PC-9 (cell line): ENCODE measurements at regions not wholly inside any gene's neighbourhood (a gene's known extent, or its start where the extent isn't known, plus 50 kb on each side); places are given as distances from the start of the nearest gene placed in this dataset.
A peak's percentile ranks its signal among the peaks of the same experiment; 100 is the strongest.

Experiments used
- BruUV-seq: library from RNA; stranded (reverse); fragments of 400-500 nt; replicated peaks from 2 replicates; lab custom pipeline; 2021; lab: Mats Ljungman, UMichigan
- CTCF ChIA-PET: fragments of 300-600 bp; sonication (Branson Sonifier 250); formaldehyde crosslinking; loops from one replicate; lab custom pipeline; 2022; ENCODE audit warnings: antibody characterized with exemption; lab: Charles Lee
- POLR2A ChIA-PET: fragments of 300-600 bp; sonication (Branson Sonifier 250); formaldehyde crosslinking; loops from one replicate; lab custom pipeline; 2022; ENCODE audit warnings: antibody characterized with exemption; ENCODE audit not compliant: unreplicated experiment; lab: Charles Lee
- DNase-seq, 2 experiments: peaks; one replicate each; pipeline versions ENCODE4 v3.0.0 to v3.0.0-alpha.2; 2015 to 2022; ENCODE audit warnings: mixed read lengths in 1 of 2
- H2AFZ ChIP-seq: fragments of 200-600 bp; sonication (generic); 2 replicates; pipeline ENCODE4 v1.8.1; 2017; ENCODE audit warnings: antibody characterized with exemption
- H3F3A ChIP-seq: fragments of 200-600 bp; sonication (generic); 2 replicates; pipeline ENCODE4 v1.8.1; 2017; ENCODE audit warnings: antibody characterized with exemption, mild to moderate bottlenecking, low read depth; ENCODE audit not compliant: insufficient read depth
- H3K27ac ChIP-seq: fragments of 200-600 bp; sonication (generic); 2 replicates; pipeline ENCODE4 v1.6.1; 2016; ENCODE audit warnings: mixed run types
- H3K27me3 ChIP-seq: fragments of 200-600 bp; sonication (generic); 2 replicates; pipeline ENCODE4 v1.6.1; 2016; ENCODE audit warnings: low read depth, mixed run types; ENCODE audit not compliant: insufficient read depth
- H3K36me3 ChIP-seq: fragments of 200-600 bp; sonication (generic); 2 replicates; pipeline ENCODE4 v1.6.1; 2016; ENCODE audit warnings: low read depth, mixed run types
- H3K4me1 ChIP-seq: fragments of 200-600 bp; sonication (generic); replicated peaks from 2 replicates; pipeline ENCODE4 v1.6.1; 2016; ENCODE audit warnings: mixed run types; ENCODE audit not compliant: insufficient read depth
- H3K4me2 ChIP-seq: fragments of 200-600 bp; sonication (generic); 2 replicates; pipeline ENCODE4 v1.6.1; 2017; ENCODE audit warnings: mixed run types
- H3K4me3 ChIP-seq: fragments of 200-600 bp; sonication (generic); 2 replicates; pipeline ENCODE4 v1.6.1; 2016; ENCODE audit warnings: mixed run types
- H3K79me2 ChIP-seq: fragments of 200-600 bp; sonication (generic); 2 replicates; pipeline ENCODE4 v1.6.1; 2017; ENCODE audit warnings: low read depth, mixed run types
- H3K9me2 ChIP-seq: fragments of 200-600 bp; sonication (generic); 2 replicates; pipeline ENCODE4 v1.8.1; 2017; ENCODE audit warnings: mild to moderate bottlenecking; ENCODE audit not compliant: insufficient read depth
- H3K9me3 ChIP-seq: fragments of 200-600 bp; sonication (generic); 2 replicates; pipeline ENCODE4 v1.8.1; 2016; ENCODE audit warnings: low read depth; ENCODE audit not compliant: insufficient read depth
- H4K20me1 ChIP-seq: fragments of 200-600 bp; sonication (generic); 2 replicates; pipeline ENCODE4 v1.8.1; 2017; ENCODE audit not compliant: insufficient read depth
- CTCF ChIP-seq: fragments of 200-600 bp; sonication (generic); conservative IDR thresholded peaks from 2 replicates; pipeline ENCODE4 v1.6.1; 2017; ENCODE audit warnings: mixed run types, antibody characterized with exemption, mild to moderate bottlenecking, moderate library complexity
- EZH2 ChIP-seq: fragments of 200-600 bp; sonication (generic); IDR thresholded peaks from 2 replicates; pipeline ENCODE4 v1.8.0; 2017; ENCODE audit warnings: antibody characterized with exemption, low read depth
- intact Hi-C: fragments of 100-400 bp; cut with micrococcal nuclease; formaldehyde crosslinking; loops from one replicate; pipeline ENCODE4 v1.10.0; 2022; ENCODE audit not compliant: unreplicated experiment

DNA sequence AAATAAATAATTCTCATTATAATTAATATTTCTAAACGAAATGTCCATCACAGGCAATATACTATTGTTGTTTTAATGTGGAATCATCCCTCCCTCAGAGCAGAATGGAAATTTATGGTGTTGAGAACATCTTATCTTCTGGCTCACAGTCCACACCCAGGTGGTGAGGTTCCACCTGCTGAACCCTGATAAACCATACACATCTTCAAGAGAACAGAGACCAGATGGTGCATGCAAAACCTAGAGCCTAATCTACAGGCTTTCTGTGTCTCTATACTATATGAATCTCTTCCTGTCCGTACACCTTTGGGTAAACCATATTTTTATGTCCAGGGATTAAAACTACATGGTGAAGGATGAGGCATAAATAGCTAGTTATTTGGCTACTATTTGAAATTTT is 52.3 kb upstream of the UFL1 start:
- Histone ChIP-seq H3K4me3 (no peak overlapping the region), H3K79me2 (no peaks in the 10 kb centered on the region), H3K4me1 (no peaks in the 10 kb centered on the region), H4K20me1 (no peaks in the 10 kb centered on the region), H3K9me2 (no peaks in the 10 kb centered on the region), H3K36me3 (no peaks in the 10 kb centered on the region), H3K27me3 (no peaks in the 10 kb centered on the region), H3K27ac (no peak overlapping the region), H3F3A (no peaks in the 10 kb centered on the region), H3K4me2 (no peak overlapping the region), H2AFZ (no peak overlapping the region), H3K9me3 (no peaks in the 10 kb centered on the region)
- intact Hi-C loops: loop anchor here (1.0 to 10.0 kb wide), 3 partner anchors 452 to 1105 kb away; partner anchors contain the start of gene FUT9
- DNase-seq: no peak
- no TSS peak for BruUV-seq
- POLR2A ChIA-PET: no interaction called here
- CTCF ChIA-PET: no interaction called here
- peak; percentile 32; the same call in 1 of the 2 replicates for TF ChIP-seq CTCF
- no peak for TF ChIP-seq EZH2

DNA sequence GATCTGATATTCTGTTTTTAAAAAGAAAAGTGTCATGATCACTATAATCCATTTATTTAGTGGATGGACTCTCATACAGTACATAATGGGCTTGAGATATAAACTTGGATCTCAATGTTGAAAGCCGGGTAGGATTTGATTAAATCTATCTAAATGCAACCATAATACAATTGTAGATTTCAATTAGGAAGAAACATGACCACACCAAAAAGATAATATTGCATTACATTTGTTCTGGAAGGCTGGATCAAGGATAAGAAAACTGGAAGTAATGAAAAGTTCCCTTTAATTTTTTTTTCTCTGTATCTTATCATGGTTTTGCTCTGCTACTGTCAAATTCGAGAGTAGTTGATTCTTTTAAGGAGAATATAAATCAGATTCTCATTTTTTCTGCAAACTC is 51.3 kb upstream of the UFL1 start:
- Histone ChIP-seq H3K79me2 (no peaks in the 10 kb centered on the region), H3K27ac (no peak overlapping the region), H3F3A (no peaks in the 10 kb centered on the region), H3K9me3 (no peaks in the 10 kb centered on the region), H3K4me2 (no peak overlapping the region), H3K4me1 (no peaks in the 10 kb centered on the region), H3K4me3 (no peak overlapping the region), H3K36me3 (no peaks in the 10 kb centered on the region), H2AFZ (no peak overlapping the region), H4K20me1 (no peaks in the 10 kb centered on the region), H3K27me3 (no peaks in the 10 kb centered on the region), H3K9me2 (no peaks in the 10 kb centered on the region)
- ChIA-PET POLR2A (no interaction called here), CTCF (no interaction called here)
- TF ChIP-seq EZH2: no peak
- no peak for TF ChIP-seq CTCF
- BruUV-seq: no TSS peak
- DNase-seq: no peak
- intact Hi-C loops: no loop called here
